GM12878 (cell line): ENCODE measurements at regions not wholly inside any gene's neighbourhood (a gene's known extent, or its start where the extent isn't known, plus 50 kb on each side); places are given as distances from the start of the nearest gene placed in this dataset.

Source experiments
- ATF3 ChIP-seq: IDR thresholded peaks from 2 replicates; pipeline ENCODE4 v1.6.1; 2011; ENCODE audit warnings: low read depth, mild to moderate bottlenecking, low read length, moderate library complexity, borderline replicate concordance; ENCODE audit errors: extremely low read depth
- CTCF ChIP-seq, 3 experiments: IDR thresholded peaks in 2 of 3; conservative IDR thresholded peaks in 1 of 3; 2 replicates each; pipeline ENCODE4 v1.5.1; 2011; ENCODE audit warnings: low read depth in 3 of 3, low read length in 3 of 3, mild to moderate bottlenecking in 3 of 3, control low read depth in 2 of 3, moderate library complexity in 2 of 3, inconsistent platforms in 1 of 3, mixed read lengths in 1 of 3; ENCODE audit not compliant: control insufficient read depth in 2 of 3, insufficient read depth in 1 of 3; ENCODE audit errors: extremely low read depth in 1 of 3
- CUX1 ChIP-seq: IDR thresholded peaks from 2 replicates; pipeline ENCODE4 v1.6.1; 2012; ENCODE audit warnings: improper control_type of control experiment, low read depth, low read length; ENCODE audit not compliant: insufficient replicate concordance
- EGR1 ChIP-seq, 2 experiments: IDR thresholded peaks; 1 replicate in 1 of 2; 2 replicates in 1 of 2; pipeline ENCODE4 v1.6.1; 2011 to 2012; ENCODE audit warnings: low read depth in 2 of 2, low read length in 2 of 2, borderline replicate concordance in 1 of 2, mild to moderate bottlenecking in 1 of 2, moderate library complexity in 1 of 2
- EP300 ChIP-seq, 2 experiments: fragments of 150-350 bp in 1 of 2; IDR thresholded peaks; 2 replicates each; pipeline ENCODE4 v1.6.1; 2011 to 2012; ENCODE audit warnings: low read depth in 2 of 2, low read length in 2 of 2, borderline replicate concordance in 1 of 2, improper control_type of control experiment in 1 of 2, inconsistent platforms in 1 of 2; ENCODE audit not compliant: control insufficient read depth in 1 of 2
- EZH2 ChIP-seq: IDR thresholded peaks from 2 replicates; pipeline ENCODE4 v1.6.1; 2012; ENCODE audit warnings: low read depth, mild to moderate bottlenecking, control low read depth, inconsistent platforms, low read length, borderline replicate concordance; ENCODE audit not compliant: control insufficient read depth
- RAD51 ChIP-seq: fragments of 450-650 bp; IDR thresholded peaks from 2 replicates; pipeline ENCODE4 v1.6.1; 2016; ENCODE audit warnings: moderate library complexity, mild to moderate bottlenecking, inconsistent platforms
- REST ChIP-seq: IDR thresholded peaks from 2 replicates; pipeline ENCODE4 v1.6.1; 2012; ENCODE audit warnings: mild to moderate bottlenecking, low read depth, low read length

- TF ChIP-seq RAD51 = no peak
- no peak for TF ChIP-seq EP300 (IDR thresholded peaks at IDR 0.05; ENCODE audit: borderline replicate concordance in 1 of 2, control insufficient read depth in 1 of 2, low read depth in 2 of 2, low read length in 2 of 2)
- TF ChIP-seq ATF3 = no peak
- TF ChIP-seq EGR1 (IDR thresholded peaks at IDR 0.05; ENCODE audit: borderline replicate concordance in 1 of 2, low read depth in 2 of 2, low read length in 2 of 2) = no peak
- TF ChIP-seq CUX1 = no peak
- no peak for TF ChIP-seq CTCF (IDR thresholded peaks at IDR 0.05 in 2 of 3, conservative IDR thresholded peaks at IDR 0.05 in 1 of 3; ENCODE audit: control insufficient read depth in 2 of 3, extremely low read depth in 1 of 3, insufficient read depth in 1 of 3, low read depth in 3 of 3, low read length in 3 of 3)
- TF ChIP-seq EZH2 = no peak
- no peak for TF ChIP-seq REST
Measured at GRCh38 chr7:11946794-11947193, 114.8 kb upstream of the THSD7A start.
